SK-MEL-5 (cell line): ENCODE measurements at regions not wholly inside any gene's neighbourhood (a gene's known extent, or its start where the extent isn't known, plus 50 kb on each side); places are given as distances from the start of the nearest gene placed in this dataset.

Experiments
- DNase-seq: peaks from one replicate; pipeline ENCODE4 v3.0.0-alpha.2; 2016; ENCODE audit warnings: low read depth, low spot score
- in situ Hi-C: cut with HindIII; loops from 2 replicates; pipeline ENCODE4 v1.10.0; 2016; ENCODE audit warnings: low sequenced_read_pairs, high pct_unique_total_duplicates, low pct_unique_long_range_greater_than_20kb

GRCh38 chr17:65449495-65449894 is 112.0 kb downstream of the AXIN2 start:
- in situ Hi-C loops, result no loop called here

DNA sequence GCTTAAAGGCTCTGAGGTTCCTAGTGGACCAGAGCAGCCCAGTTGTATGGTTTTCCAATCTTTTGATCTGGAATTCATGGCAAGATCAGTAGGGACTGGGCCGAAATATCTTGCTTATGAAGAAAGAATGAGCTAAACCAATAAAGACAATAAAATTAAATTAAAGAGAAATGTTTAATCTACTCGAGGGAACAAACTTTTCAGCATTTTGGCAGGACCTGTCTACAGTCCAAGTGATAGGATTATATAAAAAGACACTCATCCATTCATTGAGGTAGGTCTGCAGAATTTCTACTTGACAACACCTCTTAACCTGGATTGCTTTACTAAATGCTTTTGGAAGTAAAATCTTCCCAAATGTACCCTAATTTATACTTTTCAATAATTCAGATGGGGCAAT is 113.6 kb downstream of the AXIN2 start:
- in situ Hi-C loops, result no loop called here
- no peak for DNase-seq

More at GRCh38 chr17:65449495-65449894, 112.0 kb downstream of the AXIN2 start:
- peak; percentile 67 for DNase-seq

DNA sequence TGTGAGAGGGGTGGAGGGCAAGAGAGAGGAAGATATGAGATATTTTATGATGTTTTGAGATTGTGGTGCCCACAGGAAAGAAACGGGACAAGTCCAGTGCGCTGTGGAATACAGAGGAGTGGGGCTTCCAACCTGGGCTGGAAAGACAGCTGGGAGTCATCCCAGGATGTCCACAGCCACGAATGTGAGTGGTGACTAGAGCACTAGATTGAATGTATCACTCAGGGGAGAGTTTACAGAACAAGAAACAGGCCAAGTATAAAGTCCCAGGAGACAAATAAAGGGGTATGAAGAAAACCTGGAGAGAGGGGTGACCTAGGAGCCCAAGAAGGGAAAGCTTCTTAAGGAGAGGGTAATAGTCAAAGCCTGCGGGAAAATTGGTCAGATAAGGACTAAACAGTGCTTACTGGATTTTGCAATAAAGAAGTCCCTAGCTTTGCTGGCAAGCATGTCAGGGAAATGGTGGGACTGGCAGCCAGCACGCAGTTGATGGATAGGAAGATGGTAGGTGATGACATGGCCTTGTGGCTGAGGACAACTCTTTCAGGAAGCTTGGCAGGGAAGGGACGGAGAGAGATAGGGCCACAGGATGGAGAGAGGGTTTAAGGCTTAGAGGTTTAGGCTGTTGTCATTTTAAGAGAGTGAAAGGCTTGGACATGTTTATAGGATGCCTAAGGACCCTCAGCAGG is 114.5 kb downstream of the AXIN2 start:
- DNase-seq, result no peak
- in situ Hi-C loops, result no loop called here

DNA sequence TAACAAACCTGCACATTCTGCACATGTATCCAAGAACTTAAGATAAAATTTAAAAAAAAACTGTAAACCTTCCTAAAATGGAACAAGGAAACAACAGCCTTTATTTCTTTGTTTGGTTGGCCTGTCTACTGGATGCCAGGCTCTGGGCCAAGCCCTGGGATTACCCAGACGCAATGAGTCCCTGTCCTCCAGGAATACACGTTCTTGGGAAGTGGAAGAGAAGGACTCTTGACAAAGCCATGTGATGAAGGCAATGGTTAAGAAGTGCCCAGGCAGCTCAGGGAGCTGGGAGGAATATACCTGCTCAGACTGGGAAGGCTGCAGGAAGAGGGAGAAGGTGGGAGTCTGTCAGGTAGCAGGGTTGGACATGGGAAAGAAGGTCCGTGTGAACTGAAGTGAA is 115.4 kb downstream of the AXIN2 start:
- in situ Hi-C loops, result no loop called here
- DNase-seq, result no peak

DNA sequence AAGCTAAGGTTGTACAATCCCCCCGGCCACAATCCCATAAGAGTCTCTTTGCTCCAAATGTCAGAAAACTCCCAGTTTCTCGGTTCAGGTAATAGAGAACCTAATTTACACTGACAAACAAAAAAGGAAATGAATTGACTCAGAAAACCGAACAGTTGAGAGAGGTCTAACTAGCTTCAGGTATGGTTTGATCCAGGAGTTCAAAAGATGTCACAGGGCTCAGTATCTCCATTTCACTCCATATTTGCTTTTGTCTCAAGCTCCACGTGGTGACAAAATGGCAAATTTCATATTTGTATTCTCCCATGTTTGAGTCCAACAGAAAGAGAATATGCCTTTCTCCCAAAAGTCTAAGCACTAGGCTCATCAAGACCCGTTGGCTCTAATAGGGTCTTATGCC is 117.4 kb downstream of the AXIN2 start:
- in situ Hi-C loops, result no loop called here
- no peak for DNase-seq

DNA sequence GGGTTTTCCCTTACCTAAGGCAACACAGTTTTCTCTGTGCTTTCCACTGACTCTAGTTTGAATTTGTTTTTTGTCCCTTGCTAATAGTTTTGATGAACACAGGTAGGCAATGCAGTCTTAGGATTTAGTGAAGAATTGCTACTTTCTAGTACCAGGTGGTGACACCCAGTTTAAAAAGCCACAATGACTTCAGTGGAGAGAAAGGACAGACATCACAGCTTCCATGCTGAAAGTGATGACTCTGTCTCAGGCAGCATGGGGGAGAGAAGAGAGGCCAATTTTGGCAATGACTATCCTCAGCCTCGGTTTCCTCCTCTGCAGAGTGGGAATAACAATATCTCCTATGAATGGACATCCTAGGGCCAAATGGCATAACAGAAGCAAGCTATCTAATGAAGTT is 118.8 kb downstream of the AXIN2 start:
- in situ Hi-C loops, result no loop called here

GRCh38 chr17:65442250-65442649 is 119.2 kb downstream of the AXIN2 start:
- no peak for DNase-seq
- in situ Hi-C loops, result no loop called here

More for the DNA sequence above, 118.8 kb downstream of the AXIN2 start:
- DNase-seq, result no peak

DNA sequence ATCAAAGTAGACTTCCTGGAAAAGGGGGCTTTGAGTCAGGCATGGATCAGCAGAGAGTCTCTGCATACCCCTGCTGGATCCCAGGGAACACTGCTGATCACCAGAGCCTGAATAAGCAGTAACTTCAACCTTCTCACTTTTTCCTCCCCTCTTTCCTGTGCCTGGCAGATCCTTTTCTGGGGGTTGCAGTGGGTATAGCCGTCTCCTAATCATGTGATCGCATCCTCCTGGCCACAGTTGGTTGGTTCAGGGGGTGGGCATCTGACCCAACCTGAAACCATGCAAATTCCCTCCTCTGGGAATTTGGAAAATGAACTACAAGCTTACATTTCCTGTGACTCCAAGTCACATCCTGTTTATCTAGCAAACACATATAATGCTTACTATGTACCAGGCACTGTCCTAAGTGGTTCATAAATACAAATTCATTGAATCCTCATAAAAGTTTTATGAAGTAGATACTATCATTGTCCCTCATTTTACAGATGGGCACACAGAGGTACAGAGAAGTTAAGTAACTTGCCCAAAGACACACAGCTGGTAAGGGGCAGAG is 120.3 kb downstream of the AXIN2 start:
- in situ Hi-C loops, result no loop called here
- no peak for DNase-seq

DNA sequence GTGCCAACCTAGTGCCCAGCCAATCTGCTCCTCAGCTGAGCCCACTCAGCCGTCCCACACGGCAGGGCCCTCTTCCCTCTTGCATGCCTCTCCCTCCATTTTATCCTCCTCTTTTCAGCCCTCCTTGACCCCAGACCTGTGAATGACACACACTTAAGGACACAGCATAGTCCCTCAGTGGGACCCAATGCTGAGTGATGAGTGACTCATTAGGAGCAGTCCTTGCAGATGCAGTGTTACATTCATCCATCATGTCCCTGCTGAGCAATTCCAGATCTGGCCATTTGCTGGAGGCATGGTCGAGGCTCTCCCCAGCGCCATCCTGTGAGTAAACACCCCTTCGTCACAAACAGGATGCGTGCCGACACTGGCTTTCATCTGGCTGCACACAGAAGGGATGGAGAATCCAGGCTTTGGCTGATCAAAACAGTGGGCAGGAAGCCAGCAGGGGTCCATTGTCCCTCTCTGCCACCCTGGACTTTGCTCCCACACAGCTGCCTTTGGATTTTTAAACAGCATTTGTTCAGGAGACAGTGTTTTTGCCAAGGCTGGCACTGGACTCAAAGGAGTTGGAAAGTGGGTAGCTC is 122.6 kb downstream of the AXIN2 start:
- in situ Hi-C loops, result no loop called here

GRCh38 chr17:65438173-65438572 is 123.3 kb downstream of the AXIN2 start:
- in situ Hi-C loops, result no loop called here
- no peak for DNase-seq

More for the DNA sequence above, 122.6 kb downstream of the AXIN2 start:
- no peak for DNase-seq

GRCh38 chr17:65436871-65437270 is 124.6 kb downstream of the AXIN2 start:
- in situ Hi-C loops, result no loop called here

DNA sequence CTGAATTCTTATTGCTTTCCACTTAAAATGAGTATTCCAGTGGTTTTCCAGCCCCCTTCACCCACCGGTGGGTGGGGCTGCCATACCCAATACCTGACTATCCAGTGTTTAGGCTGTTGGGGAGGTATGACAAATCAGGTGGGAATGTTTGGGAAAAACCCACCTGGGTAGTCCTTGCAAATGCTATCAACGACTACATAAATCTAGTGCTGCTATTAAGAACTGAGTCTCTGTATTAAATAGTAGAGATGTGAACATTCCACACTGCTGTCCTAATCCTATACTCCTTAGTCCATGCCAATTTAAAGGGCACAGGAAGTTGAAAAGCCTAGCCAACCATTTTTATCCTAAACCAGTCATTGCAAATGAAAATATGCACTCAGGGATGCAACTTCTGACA is 126.6 kb downstream of the AXIN2 start:
- DNase-seq, result no peak
- in situ Hi-C loops, result no loop called here

More at GRCh38 chr17:65436871-65437270, 124.6 kb downstream of the AXIN2 start:
- no peak for DNase-seq

GRCh38 chr17:65434251-65434650 is 127.2 kb downstream of the AXIN2 start:
- in situ Hi-C loops, result no loop called here
- DNase-seq, result no peak

GRCh38 chr17:65433592-65433991 is 127.9 kb downstream of the AXIN2 start:
- DNase-seq, result no peak
- in situ Hi-C loops, result no loop called here

DNA sequence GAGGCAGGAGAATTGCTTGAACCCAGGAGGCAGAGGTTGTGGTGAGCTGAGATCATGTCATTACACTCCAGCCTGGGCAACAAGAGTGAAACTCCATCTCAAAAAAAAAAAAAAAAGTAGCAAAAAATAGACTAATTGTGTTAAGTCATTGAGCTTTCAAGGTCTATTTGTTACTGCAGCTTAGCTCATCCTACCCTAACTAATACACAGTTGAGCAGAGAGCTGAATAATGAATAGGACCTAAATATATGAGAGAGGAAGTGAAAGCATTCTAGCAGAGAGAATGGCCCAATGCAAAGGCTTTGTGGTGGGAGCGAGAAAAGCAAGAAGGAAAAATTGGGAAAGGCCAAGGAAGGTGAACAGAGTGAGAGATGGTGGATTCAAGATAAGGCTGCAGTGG is 128.3 kb downstream of the AXIN2 start:
- in situ Hi-C loops, result no loop called here

GRCh38 chr17:65431116-65431515 is 130.3 kb downstream of the AXIN2 start:
- DNase-seq, result peak; percentile 34
- in situ Hi-C loops, result no loop called here

More for the DNA sequence above, 128.3 kb downstream of the AXIN2 start:
- no peak for DNase-seq

DNA sequence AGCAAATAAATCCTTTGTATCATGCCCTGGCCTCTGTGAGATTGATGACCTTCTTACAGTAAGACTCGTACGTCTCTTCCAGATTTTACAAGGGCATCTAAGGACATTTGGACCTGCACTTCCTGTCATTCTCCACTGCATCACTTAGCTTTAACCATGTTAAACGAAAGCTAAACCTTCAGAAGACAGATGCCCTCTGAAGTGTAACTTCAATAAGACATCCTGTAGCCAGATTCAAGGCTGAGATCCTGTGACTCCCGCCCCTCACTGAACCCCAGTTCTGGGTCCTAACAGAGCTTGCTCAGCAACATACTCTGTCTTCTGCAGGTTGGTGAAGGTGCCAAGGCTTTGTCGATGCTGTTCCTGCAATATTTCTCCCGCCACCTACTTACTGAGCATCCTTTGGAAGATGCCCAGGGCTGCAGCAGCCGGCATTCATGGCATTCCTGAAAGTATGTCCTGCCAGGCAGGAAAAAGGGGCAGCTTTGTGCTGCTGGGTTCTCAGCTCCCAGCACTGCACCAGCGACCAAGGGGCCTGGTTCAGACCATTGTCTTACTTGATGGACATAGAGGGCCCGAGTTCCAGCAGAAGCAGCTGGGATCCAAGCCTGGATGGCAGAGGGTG is 131.1 kb downstream of the AXIN2 start:
- DNase-seq, result no peak
- in situ Hi-C loops, result no loop called here

- in situ Hi-C loops, result no loop called here
- no peak for DNase-seq
These were observed 137.9 kb downstream of the AXIN2 start for GRCh38 chr17:65423346-65424140.
